ENCODE measurements at regions not wholly inside any gene's neighbourhood (a gene's known extent, or its start where the extent isn't known, plus 50 kb on each side); places are given as distances from the start of the nearest gene placed in this dataset.

- no peak for TF ChIP-seq CTCF (IDR thresholded peaks at IDR 0.05)
- no peak for TF ChIP-seq POLR2A (IDR thresholded peaks at IDR 0.05)
Observed at GRCh38 chr15:99467338-99467720, 98.5 kb upstream of the MEF2A start.

Measured in uterus (tissue), 2 donors.